Erythroblast (primary cell): ENCODE measurements at regions not wholly inside any gene's neighbourhood (a gene's known extent, or its start where the extent isn't known, plus 50 kb on each side); places are given as distances from the start of the nearest gene placed in this dataset.

ENCODE experiments used
- GATA1 ChIP-seq: IDR thresholded peaks from 2 replicates; pipeline ENCODE4 v1.6.1; 2011; ENCODE audit warnings: low read depth, mild to moderate bottlenecking, control low read depth, low read length, moderate library complexity
- POLR2A ChIP-seq: IDR thresholded peaks from 2 replicates; pipeline ENCODE4 v1.6.1; 2011; ENCODE audit warnings: mild to moderate bottlenecking, low read length

GRCh38 chrX:7546551-7547080 lies 296.4 kb upstream of the VCX start:
- TF ChIP-seq POLR2A (no peak), GATA1 (no peak)
